DND-41 (cell line): ENCODE measurements at regions not wholly inside any gene's neighbourhood (a gene's known extent, or its start where the extent isn't known, plus 50 kb on each side); places are given as distances from the start of the nearest gene placed in this dataset.
A peak's percentile ranks its signal among the peaks of the same experiment; 100 is the strongest.

Experiments
- CTCF ChIP-seq: IDR thresholded peaks from 2 replicates; pipeline ENCODE4 v1.5.1; 2012; ENCODE audit warnings: borderline replicate concordance, low read length, moderate library complexity, mild to moderate bottlenecking; ENCODE audit not compliant: poor library complexity, severe bottlenecking; ENCODE audit errors: extremely low read depth
- EZH2 ChIP-seq: IDR thresholded peaks from 3 replicates; pipeline ENCODE4 v1.6.1; 2012; ENCODE audit warnings: borderline replicate concordance, low read depth, mild to moderate bottlenecking, moderate library complexity, low read length, inconsistent platforms; ENCODE audit not compliant: severe bottlenecking

GRCh38 chr10:90148116-90148855 lies 446.9 kb downstream of the KIF20B start:
- TF ChIP-seq CTCF (peak; percentile 49), EZH2 (no peak)
